Right forelimb (tissue), 1 donor: ENCODE measurements at regions not wholly inside any gene's neighbourhood (a gene's known extent, or its start where the extent isn't known, plus 50 kb on each side); places are given as distances from the start of the nearest gene placed in this dataset.
"Not testable (repeated sequence)": the region's sequence is repeated elsewhere in the genome, so short reads cannot be mapped to it uniquely, and the experiment has no call there.

Experiments
- DNase-seq: peaks from one replicate; pipeline ENCODE4 v3.0.0-alpha.2; 2018

DNA sequence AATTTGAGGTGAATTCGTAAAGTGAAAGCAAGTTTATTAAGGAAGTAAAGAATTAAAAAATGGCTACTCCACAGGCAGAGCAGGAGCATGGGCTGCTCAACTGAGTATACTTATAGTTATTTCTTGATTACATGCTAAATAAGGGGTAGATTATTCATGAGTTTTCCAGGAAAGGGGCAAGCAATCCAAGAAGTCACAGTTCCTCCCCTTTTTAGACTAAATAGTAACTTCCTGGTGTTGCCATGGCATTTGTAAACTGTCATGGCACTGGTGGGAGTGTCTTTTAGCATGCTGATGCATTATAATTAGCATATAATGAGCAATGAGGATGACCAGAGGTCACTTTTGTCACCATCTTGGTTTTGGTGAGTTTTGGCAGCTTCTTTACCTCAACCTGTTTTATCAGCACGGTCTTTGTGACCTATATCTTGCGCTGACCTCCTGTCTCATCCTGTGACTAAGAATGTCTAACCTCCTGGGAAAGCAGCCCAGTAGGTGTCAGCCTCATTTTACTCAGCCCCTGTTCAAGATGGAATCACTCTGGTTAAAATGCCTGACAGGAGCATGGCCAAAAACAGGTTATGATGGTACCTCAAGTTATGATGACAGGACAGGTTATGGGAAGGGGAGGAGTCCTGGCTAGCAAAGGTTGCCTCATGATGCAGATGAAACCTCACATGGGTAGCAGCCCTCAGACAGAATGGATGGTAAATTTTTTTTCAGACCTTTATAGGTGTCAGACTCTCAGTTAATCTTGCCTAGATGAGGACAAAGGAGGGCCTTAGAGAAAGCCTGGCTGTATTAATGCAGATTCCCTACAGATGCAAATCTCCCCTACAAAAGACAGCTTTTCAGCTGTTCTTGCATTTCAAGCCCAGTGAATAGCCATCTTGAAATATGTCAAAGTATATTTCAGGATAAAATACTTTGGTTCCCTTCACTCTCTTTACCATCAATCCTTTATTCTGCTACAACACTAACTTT is 49.7 kb downstream of the SIPA1L2 start:
- DNase-seq = no peak

DNA sequence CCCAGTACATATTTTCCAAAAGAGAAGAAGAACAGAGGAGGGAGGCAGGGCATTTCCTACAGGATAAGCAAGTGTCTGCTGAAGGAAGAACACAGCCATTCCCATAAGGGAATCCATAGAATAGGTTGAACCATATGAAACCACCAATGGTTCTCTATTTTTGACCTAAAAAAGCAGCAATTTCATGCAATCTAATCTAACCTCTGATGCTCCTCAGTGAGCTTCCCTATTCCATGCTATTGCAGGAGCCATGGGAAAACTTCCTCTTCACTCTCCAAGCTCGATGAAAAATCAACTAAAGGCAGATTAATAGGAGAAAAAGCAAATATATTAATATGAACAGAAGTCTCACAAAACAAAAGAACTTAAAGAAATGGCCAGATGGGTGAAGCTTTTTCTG is 50.5 kb downstream of the SIPA1L2 start:
- DNase-seq = no peak

DNA sequence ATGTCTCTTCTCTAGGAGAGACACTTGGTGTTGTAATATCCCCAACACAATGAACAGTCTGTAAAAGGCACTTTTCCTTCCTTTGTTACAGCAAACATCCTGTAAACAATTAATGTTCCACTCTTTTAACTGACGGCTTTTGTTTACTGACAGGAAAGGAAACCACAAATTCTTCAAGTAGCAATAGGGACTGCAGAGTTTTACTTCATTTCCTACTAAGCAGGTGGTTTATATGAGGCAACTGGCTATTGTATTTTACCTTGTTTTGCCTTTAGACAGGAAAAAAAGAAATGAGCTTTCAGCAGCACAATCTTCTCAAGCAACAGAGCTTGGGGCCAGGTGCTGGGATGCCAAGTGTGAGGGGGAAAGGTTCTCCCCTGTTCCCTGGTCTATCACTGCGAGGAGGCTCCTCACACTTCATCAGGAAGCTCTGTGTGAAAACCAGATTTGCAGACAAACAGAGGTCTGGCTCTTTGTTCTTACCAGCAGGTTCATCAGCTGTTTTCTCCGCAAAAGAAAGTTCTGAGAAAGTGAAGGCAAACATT is 51.2 kb downstream of the SIPA1L2 start:
- no peak for DNase-seq

DNA sequence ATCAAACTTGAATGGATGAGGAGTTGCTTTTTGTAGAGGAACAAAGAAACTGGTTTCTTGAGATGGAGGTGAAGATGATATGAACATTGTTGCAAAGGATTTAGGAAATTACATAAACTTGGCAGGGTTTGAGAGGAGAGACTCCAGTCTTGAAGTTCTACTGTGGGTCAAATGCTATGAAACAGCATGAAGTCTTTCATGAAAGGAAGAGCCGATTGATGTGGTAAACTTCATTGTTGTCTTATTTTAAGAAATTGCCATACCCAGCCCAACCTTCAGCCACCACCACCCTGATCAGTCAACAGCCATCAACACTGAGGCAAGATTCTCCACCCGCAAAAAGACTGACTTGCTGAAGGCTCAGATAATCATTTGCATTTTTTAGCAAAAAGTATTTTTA is 52.2 kb downstream of the SIPA1L2 start:
- no peak for DNase-seq

DNA sequence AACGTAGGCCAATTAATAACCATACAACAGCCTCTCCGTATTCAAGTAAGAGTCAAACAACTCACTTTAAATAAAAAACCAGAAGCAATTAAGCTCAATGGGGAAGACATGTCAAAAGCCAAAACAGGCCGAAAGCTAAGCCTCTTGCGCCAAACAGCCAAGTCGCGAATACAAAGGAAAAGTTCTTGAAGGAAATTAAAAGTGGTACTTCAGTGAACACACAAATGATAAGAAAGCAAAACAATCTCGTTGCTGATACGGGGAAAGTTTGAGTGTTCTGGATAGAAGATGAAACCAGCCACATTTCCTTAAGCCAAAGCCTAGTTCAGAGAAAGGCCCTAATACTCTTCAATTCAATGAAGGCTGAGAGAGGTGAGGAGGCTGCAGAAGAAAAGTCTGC is 53.4 kb downstream of the SIPA1L2 start:
- DNase-seq = no peak

DNA sequence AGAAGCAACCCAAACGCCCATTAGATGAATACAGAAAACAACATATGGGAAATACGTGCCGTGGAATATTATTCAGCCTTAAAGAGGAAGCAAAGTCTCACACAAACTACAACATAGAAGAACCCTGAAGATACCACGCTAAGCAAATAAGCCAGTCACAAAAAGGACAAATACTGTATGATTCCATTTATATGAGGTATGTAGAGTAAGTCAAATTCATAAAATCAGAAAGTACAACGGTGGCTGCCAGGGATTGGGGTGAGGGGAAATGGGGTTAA is 54.2 kb downstream of the SIPA1L2 start:
- DNase-seq = no peak

DNA sequence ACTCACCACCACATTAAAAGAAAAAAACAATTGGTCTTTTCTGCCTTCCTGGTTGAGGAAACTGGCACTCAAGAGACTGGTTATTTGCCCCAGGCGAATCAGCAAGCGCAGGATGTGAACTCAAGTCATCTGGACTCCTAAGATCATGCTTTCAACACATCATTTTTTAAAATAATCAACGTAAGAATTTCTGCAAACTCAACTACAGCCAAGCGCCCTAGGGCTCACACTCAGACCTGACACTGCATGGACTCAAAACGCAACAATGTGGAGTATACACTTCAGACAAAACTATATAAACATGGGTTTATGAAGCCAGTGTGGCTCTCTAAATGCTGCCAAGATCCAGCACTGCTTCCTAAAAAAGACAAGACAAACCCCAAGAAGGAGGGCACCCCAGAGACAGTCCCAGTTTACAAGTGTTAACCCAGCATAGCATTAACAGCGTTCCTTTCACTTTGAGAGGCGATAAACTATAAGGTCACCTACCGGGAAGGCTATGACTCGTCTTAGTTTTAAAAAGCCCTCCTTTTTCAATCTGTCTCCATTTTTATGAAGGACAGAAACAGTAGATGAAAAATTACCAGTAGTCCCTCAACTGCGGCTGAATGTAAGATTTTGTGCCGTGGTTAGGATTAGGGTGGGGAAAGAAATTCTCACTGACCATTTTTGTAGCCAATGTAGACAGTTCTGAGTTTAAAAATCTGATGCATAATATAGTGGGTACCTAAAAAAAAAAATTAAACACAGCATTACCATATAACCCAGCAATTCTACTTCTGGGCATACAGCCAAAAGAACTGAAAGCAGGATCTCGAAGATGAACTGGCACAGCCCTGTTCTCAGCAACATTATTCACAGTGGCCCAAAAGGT is 54.8 kb downstream of the SIPA1L2 start:
- DNase-seq = no peak

DNA sequence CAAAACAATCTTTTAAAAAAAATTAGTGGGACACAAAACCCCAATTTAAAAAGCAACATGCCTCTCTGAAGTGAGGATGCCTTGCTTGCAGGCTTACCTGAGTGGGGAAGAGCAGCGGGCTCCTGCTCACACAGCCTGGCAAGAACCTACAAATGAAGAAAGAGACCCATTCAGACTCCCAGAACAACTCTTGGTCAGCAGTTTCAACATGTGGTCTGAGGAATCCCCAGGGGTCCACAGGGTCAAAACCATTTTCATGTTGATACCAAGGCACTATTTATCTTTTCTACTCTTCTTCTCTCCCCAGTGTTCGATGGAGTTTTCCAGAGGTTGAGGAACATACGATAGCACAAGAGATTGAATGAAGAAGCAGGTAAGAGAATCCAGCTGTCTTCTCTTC is 55.9 kb downstream of the SIPA1L2 start:
- no peak for DNase-seq

DNA sequence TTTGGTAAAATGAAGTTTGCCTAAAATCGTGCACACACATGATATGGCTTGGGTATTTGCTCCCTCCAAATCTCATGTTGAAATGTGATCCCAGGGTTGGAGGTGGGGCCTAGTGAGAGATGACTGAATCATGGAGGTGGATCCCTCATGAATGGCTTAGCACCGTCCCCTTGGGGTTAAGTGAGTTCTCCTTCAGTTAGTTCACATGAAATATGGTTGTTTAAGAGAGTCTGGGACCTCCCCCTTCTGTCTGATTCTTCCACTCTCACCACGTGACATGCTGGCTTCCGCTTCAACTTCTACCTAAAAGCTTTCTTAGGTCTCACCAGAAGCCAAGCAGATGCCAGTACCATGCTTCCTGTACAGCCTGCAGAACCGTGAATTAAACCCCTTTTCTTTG is 58.4 kb downstream of the SIPA1L2 start:
- DNase-seq = no peak

DNA sequence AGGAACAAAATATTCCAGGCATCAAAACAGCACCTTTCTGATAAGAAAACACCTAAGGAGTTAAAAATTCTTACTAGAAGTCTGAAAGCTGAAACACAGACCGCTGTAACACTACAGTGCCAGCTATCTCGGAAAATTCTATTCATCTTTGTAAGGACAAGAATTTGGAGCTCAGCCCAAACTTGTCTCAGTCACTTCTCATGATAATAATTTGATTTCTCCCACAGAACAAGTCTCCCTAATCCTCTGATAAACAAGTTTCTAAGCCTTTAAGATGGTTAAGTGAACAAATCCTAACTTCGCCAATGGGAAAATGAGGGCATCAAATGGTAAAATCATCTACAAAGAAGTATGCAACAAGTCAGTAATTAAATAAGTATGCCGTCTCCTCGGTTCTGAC is 59.9 kb downstream of the SIPA1L2 start:
- no peak for DNase-seq

DNA sequence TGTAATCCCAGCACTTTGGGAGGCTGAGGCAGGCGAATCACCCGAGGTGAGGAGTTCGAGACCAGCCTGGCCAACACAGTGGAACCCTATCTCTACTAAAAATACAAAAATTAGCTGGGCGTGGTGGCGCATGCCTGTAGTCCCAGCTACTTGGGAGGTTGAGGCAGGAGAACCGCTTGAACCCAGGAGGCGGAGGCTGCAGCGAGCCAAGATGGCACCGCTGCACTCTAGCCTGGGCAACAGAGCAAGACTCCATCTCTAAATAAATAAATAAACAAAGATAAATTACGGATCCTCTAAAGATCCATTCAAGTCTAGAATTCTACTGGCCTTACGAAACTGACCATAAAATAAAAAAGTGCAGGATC is 60.4 kb downstream of the SIPA1L2 start:
- DNase-seq = not testable (repeated sequence)

DNA sequence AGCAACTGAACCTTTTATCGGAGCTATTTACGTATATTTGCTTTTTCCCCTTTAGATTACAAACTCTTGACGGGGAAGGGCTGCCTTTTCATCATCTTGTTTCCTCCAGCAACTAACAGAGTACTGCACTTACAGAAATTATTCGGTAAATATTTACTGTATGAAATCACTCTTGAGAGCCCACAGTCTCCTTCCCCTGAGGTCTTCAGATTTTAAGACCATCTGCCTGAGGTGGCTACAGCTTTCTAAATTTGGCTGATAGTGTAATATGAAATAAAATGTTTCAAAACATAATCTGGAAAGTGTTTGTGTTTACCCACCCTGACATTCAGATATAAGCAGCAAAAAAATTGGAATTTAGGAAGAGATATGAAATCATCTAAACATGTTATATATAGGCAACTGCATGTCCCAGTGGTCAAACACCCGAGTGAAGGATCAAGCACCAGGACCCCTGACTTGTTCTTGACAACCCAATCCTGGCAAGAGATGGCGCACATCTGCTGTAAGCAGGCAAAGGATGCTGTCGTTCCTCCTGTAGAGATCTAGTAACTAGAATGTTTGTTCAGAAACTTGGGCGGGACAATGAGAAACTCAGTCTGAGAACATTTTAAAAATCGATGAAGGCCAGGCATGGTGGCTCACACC is 60.9 kb downstream of the SIPA1L2 start:
- DNase-seq = no peak

DNA sequence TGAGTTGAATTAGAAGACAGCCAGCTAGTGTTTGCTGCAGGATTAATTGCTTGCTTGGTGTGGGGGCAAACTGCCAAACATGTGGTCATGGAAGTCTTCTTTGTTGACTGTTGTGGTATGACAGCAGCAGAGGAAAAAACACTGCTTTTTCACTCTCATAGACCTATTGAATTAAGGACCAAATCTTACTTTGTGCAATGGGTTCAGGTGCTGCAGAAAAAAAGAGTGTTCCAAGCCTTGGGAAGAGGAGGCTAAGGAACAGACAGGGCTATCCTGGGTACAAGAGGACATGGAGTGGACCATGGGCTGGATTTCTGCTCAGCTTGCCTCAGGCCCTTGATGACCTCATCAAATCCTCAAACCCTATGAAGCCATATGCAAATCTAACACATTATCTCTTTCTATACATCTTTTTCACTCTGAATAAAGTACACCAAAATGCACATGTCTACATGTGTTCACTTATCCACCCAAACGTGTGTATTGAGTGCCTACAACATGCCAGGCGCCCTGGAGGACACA is 61.5 kb downstream of the SIPA1L2 start:
- DNase-seq = no peak

DNA sequence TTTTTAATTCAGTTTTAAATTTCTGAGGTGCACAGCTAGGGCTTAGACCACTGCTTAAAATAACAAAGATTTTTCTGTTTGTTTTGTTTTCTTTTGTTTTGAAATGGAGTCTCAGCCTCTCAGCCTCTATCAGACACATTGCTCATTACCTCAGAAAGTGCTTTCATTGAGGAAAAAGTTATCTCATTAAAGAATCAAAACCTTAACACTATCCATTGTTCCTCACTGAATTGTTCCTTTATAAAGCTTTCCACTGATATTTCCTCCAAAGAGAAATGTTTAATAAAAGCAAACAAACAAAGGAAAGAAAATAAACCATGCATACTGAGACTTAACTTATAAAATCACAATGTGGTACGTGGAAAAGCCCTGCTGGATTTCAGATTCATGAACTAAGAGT is 63.8 kb downstream of the SIPA1L2 start:
- no peak for DNase-seq

DNA sequence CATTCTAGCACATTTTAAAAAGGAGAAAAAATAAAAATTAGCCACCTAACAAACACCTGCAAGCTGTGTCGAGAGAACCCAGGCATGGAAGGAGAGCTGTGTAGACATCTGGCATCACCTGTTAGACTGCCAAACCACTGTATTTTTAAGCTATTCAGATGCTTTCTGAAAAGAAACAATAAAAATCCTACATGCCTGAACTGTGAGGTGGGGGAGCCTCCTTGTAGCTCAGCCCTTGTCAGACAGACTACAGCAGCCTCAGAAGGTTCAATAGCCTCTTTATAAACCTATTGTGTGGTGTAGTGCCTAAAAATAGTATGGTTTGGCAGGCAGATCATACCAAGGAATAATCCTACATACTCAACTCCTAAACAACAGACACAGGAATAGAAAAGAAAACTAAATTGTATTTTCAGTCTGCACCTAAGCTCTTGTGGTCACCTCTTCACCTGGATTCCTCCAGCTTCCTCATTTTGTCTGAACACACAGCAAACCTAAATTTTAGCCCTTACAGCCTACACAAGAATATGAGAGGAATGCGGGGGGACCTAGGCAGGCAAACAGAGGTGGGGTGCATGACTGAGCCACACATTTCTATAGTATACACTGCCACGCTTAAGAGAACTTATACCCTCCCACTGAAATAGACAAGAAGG is 67.0 kb downstream of the SIPA1L2 start:
- no peak for DNase-seq

DNA sequence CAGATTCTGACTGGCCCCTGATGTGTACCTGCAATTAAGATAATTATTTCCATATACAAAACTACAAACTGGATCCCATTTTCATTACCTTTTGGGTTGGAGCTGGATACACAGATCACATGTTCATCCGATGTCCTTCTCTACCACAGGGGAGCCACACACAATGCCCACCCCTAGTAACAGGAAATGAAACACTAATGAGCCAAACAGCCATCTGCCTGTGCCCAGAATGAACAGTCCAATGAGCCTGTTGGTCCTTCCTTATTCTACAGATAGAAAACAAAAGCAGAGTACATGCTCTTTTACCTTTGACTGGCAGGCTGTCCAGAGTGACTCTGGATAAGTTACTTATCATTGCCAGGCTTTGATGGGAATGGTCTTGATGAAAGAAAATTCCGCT is 68.6 kb downstream of the SIPA1L2 start:
- DNase-seq = no peak

DNA sequence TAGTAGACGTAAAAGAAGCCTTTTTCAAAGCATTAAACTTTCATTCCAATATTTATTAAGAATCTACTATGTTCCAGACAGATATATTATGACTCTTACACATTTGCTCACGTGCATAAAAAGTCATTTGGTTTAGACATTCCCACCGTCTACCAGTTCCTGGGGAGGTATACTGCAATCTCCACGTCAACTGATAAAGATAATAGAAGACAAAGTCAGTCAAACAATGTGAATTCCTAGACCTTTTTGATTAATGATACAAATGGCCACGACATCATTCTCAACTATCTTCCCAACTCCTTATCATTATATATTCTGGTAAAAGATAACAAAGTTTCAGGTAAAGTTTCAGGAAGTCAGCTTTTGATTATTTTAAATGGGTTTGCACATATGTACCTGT is 69.0 kb downstream of the SIPA1L2 start:
- DNase-seq = no peak

DNA sequence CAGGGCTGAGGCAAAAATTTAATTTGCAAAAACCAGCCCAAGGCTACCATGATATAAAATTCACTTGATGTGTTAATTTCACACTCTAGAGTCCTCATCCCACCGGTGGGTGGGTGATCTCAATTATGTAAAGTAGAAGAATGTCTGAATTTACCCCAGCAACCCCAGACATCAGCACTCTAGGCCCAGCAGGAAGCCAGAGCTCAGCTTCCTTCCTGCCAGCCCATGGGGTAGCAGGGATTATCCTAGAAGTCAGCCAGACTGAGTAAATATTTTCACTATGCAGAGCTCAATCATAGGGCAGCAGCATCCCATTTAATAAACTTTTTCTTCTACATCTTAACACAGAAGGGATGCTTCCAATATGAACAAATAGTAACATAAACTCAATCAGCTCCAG is 71.0 kb downstream of the SIPA1L2 start:
- DNase-seq = no peak

DNA sequence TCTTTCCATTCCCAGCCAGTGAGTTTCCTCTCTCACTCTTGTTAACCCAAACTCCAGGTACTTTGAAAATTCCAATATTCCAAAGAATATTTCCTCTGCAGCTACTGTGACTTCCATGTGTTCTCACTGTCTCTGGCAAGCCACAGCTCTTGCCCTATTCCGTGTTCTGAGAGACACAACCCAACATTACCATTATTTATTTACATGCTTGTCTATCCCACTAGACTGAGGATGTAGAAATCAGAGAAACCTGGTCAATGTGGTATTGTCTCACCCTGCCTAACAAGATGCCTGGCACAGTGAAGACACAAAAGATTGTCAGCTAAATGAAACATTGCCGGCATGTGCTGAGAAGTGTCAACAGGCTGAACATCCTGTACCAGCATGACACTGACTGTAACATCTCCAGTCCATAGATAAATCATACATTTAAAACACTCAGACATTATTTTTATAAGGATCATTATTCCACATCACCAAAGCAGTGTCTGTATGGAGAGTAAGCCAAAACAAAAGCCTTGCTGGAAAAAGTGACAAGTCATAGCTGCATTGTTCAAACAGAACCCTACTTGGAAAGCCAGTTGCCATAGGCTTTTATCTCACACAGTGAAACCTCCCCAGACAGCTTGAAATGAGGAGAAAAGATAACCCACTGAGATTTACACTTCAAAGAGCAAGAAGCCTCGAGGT is 72.3 kb downstream of the SIPA1L2 start:
- DNase-seq = no peak

DNA sequence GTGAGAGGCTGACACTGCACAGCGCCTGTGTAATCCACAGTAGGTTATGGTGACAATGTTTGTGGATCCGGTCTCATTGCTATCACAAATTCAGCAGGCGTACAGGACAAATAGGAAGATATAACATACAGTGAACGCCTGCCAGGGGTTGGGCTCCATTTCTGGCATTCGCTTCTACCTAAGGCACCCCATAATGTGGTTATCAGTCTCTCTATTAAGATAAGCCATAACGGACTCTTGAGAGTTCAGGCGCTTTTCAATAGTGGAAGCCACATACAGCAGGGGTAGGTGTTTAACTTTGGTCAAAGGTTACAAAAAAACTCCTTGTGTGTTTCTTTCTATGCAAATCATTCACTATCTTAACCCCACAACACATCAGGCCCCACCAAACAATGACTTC is 72.8 kb downstream of the SIPA1L2 start:
- no peak for DNase-seq

DNA sequence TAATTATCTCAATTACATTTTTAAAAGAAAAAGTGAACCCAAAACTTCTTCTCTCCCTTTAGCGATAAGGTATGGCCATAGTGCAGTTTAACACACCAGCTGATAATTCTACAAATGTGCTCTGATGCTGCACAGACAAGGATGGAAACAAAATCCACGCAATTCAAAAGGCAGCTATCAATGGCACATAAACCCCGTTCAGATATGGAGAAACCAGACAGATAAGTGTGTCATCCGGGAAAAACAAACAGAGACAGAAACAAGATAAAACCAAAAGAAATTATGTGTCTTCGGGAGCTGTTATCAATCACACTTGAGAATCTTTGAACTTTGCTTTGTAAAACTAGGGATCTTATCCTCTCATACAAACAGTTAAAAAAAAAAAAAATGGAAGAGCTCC is 73.6 kb downstream of the SIPA1L2 start:
- DNase-seq = no peak
